Muscle of arm (tissue), 1 donor: ENCODE measurements at regions not wholly inside any gene's neighbourhood (a gene's known extent, or its start where the extent isn't known, plus 50 kb on each side); places are given as distances from the start of the nearest gene placed in this dataset.
A peak's percentile ranks its signal among the peaks of the same experiment; 100 is the strongest.

Experiments
- DNase-seq: peaks from one replicate; pipeline ENCODE4 v3.0.0-alpha.2; 2013

- DNase-seq, result no peak
Observed at GRCh38 chr10:106520698-106521097, 643.8 kb downstream of the SORCS1 start.

DNA sequence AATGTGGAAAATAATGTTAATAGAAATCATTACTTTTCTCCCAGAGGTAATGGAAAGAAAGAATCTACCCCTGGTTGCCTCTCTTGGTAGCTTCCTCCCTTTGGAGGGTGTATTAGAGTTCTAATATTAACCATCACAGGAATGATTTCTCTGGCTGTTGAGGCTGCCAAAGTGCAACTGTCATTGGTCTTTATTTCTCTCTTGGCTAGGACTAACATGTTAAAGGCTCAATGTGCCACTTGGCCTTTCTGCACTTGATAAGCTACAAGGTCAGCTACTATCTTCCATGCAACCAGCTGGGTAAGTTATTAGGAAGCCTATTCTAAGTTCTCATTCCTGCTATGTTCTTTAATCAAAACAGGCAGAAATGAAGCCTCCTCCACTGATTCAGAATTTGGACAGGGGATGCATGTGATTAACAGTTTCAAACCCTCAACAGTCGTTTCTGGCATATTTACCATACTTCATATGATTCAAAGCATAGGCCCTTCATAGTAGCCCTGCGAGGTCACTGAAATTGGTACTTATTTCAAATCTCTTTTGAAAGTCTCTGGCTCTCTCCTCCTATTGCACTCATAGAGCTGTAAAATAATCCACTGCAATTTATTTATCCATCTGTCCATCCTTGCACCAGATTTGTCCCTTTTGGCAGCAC lies 645.0 kb downstream of the SORCS1 start:
- DNase-seq, result no peak

DNA sequence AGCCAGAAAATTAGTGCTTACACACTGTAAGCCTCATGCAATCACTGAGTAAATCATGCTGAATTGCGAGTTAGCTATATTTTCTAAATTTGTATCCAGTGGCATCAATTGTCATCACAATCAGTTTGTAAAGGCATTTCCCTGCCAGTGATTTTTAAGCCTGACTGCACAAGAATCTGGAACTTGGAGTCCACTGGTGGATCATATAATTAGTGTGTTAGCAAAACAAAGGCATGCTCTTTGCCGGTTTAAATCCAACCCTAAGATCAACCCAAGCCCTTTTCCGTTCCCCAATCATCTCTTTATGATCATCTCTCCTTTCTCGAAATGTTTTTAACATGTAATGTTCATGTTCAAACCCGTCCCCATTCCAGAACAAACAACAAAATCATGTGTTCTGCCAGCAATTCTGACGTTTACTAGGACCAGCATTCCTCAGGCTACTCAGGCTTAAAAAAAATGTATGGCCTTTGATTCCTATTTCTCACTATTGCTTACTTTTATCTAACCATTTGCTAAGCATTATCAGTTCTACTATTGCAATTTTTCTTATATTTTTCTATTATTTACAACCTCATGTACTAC lies 649.2 kb downstream of the SORCS1 start:
- no peak for DNase-seq

DNA sequence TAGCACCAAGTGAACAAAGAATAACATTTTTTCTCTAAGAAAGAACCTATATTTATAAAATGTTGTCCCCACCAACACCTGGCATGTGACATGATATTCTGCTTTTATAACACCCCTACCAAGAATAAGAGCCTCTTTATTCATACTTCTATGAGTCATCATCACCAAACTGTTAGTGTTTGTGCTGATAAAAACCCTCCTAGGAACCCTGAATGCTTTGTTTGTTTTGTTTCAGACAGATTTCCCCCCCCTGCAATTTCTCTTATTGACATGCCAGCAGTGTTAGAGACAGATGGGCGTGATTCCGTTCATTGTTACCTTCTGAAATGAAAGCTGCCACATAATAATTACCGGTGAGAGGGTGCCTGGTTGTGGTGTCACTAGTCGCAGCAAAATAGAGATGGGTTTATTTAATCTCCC lies 651.1 kb downstream of the SORCS1 start:
- DNase-seq, result no peak

- no peak for DNase-seq
Observed at GRCh38 chr10:106511917-106512316, 652.6 kb downstream of the SORCS1 start.

DNA sequence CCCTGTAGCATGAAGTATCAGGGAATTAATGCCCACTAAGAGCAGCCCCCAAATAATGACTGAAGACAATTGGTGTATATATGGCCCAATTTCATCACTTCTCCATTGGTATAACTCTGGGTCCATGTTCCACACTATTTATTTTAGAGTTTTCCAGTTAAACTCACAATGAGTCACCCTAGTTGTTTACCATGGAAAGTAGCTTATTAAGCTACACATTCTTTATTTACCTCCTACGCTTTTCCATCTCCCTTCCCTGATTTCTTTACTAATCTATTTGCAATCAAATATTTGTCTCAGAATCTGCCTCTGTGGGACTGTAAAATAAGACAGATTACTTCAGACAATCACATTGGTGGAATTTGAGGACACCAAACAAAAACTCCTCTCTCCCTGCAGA lies 655.6 kb downstream of the SORCS1 start:
- no peak for DNase-seq

DNA sequence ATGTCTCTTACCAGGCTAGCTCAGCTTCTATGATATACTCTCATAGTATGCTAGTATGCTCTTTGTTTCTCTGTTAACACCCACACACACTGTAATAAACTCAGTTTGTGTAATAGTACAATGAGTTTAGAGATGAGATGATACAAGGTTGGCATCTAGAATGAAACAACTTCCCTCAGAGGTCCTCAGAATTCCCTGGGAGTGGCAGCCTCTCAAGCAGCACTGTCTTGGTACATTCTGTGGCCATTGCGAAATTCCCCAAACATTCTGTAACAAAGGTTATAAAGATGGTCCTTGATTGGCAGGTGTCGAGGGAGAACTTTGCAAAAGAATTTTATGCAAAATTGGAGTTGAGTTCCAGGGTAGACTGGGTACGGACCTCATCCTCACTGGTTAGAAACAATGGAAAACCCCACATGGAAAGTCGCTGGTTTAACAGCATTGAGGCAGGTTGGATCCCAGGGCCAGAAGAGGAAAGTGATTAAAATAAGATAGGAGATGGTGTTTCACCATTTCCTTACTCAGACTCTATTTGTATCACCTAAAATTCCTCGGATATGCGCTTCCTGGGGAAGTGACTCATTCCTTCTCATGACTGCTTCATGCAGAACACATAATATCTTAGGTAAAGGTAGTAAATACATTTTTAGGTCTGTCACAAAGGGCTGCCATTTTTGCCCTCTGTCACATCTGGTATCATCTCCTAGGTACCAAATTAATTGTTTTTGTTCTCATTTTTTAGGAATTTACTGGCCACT lies 657.8 kb downstream of the SORCS1 start:
- DNase-seq, result no peak

GRCh38 chr10:106504536-106504935 lies 660.0 kb downstream of the SORCS1 start:
- no peak for DNase-seq

- peak; percentile 9 for DNase-seq
Observed at GRCh38 chr10:106502641-106503040, 661.9 kb downstream of the SORCS1 start.

- DNase-seq, result no peak
Observed at GRCh38 chr10:106500925-106501525, 663.5 kb downstream of the SORCS1 start.

DNA sequence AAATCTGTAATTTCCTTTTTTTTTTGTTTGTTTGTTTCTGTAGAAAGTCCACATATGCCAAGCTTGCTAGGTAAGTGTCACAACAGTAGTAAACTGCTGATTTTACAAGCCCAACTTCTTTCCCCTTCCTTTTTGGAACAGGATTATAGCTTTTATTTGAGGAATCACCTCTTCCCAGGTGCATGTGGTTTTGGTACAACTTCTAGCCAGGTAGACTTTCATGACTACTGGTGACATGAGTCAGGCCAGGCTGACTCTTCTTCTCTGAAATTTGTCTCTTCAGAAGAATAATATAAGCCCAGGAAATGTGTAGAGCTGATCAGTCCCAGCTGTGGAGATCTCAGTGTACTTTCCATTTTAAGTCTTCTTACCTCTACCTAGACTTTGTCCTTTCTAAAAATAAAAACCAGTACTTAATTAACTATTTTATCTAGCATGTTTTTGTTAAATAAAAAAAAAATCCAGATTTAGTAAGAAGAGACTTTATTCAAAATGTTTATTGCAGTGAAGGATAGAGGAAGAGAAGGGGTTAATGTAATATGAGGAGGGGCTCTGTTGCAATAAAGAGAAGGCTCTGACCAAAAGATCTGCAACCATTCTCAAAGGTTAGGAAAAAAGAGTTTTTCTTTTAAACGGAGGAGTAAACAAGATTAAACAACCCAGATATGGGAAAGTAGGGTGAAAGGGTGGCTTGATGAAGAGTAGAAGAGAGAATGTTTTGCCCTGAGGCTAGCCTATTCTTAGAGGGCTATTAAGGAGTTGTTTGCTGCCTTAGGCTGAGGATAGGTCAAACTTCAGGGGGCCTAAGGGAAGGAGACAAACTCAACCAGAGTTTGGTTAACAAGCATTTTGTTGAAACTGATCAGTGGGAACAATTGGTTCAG lies 664.2 kb downstream of the SORCS1 start:
- DNase-seq, result no peak

DNA sequence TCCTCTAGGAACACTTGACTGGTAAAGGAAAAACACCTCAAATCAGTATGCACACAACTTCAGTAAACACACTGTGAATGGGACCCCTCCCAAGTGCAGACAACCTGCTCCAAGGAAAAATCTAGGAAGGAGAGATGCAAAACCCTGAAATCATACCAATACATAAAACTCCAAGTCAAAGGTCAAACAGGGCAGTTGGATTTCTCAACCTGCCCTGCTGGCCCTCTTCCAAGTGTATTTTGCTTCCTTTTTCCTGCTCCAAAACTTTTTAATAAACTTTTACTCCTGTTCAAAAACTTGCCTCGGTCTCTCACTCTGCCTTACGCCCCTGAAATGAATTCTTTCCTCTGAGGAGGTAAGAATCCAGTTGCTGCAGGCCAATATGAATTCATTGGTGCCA lies 665.1 kb downstream of the SORCS1 start:
- DNase-seq, result no peak

GRCh38 chr10:106498675-106499074 lies 665.8 kb downstream of the SORCS1 start:
- no peak for DNase-seq

DNA sequence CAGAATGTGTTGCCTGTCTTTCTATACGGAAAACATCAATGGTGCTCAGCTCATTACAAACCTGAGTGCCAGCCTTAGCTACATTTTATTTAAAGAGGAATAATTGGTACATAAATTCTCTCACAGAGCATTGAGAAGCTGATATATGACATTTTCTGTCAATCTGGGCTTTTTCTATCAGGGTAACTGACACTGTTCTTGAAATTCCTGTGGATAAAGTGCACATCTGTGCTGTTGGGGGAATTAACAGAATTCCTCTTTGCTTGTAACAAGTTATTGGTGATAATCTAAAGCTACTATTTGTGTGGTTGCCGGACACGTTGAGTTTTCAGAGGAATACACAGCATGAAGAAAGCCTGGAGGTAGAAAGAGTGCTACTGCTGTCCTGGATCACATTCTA lies 668.6 kb downstream of the SORCS1 start:
- no peak for DNase-seq

DNA sequence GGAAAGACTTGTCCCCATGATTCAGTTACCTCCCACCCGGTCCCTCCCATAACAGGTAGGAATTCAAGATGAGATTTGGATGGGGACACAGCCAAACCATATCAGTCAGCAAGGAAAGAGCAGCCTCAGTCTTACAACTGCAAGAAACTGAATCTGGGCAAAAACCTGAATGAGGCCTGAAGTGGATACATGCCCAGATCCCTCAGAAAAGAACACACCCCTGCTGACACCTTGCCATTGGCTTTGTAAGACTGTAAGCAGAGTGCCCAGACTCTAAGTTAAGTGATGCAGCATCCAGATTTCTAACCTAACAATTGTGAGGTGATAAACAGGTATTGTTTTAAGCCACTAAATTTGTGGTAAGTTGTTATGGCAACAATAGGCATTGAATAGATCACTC lies 670.8 kb downstream of the SORCS1 start:
- no peak for DNase-seq

DNA sequence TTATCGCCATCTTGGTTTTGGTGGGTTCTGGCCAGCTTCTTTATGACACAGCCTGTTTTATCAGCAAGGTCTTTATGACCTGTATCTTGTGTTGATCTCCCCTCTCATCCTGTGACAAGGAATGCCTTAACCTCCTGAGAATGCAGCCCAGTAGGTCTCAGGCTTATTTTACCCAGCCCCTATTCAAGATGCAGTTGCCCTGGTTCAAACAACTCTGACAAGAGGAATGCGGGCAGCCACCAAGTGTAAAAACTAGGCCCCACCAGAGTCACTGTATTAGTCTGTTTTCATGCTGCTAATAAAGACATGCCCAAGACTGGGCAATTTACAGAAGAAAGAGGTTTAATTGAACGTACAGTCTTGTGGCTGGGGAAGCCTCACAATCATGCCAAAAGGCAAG lies 671.3 kb downstream of the SORCS1 start:
- no peak for DNase-seq

GRCh38 chr10:106487726-106488125 lies 676.8 kb downstream of the SORCS1 start:
- DNase-seq, result no peak

GRCh38 chr10:106481598-106482275 lies 682.8 kb downstream of the SORCS1 start:
- DNase-seq, result no peak

- no peak for DNase-seq
Observed at GRCh38 chr10:106479636-106480035, 684.9 kb downstream of the SORCS1 start.

DNA sequence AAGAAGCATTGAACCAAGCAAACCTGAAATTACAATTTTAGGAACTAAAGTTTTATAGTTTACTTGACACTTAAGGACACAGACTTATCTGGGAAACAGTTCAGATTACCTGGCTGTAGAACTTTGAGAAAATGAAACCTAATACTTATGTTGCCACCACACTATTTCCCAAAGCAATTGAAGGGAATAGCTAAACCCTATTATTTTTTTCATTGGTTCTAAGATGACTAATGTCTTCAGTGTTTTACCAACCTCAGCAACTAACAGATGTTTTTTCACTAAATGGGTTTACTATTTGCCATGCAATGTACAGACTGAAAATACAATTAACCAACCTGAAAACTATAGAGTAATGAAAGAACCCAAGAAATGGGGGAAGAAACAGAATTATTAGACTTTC lies 689.6 kb downstream of the SORCS1 start:
- no peak for DNase-seq

DNA sequence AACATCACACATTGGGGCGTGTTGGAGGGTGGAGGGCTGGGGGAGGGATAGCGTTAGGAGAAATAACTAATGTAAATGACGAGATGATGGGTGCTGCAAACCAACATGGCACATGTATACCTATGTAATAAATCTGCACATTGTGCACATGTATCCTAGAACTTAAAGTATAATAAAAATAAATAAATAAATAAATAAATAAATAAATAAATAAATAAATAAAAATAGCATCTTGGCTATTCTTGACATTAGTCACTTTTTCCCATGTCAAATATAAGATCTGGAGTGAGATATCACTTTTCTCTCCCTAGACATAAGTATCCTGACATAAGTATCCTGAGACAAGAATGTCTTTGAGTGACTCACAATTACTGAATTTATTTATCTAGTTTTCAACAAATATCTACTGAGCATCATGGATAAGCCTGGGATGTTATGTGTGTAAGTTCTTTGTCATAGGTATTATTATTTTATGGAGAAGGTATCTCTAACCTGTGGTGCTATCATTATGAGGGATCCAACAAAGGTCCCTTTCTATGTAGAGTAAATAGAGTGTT lies 691.3 kb downstream of the SORCS1 start:
- DNase-seq, result no peak
